Stimulated activated CD4-positive, alpha-beta T cell treated with anti-CD3 and anti-CD28 coated beads, Interleukin-15, amount 100 ng/mL, for 48 hours (primary cell): ENCODE measurements at regions not wholly inside any gene's neighbourhood (a gene's known extent, or its start where the extent isn't known, plus 50 kb on each side); places are given as distances from the start of the nearest gene placed in this dataset.
A peak's percentile ranks its signal among the peaks of the same experiment; 100 is the strongest.

Experiments used
- DNase-seq, 2 donors: peaks; one replicate each; pipeline ENCODE4 v3.0.0-alpha.2; 2020; ENCODE audit warnings: low read depth in 2 of 2

- DNase-seq, result no peak
Measured at GRCh38 chr14:36245223-36245622, 68.7 kb upstream of the PTCSC3 start.

- DNase-seq, result no peak
Measured at GRCh38 chr14:36243183-36243582, 66.7 kb upstream of the PTCSC3 start.

GRCh38 chr14:36241183-36241582 is 64.7 kb upstream of the PTCSC3 start:
- DNase-seq, result no peak

- peak in 1 of 2 donors; percentile 3 for DNase-seq
Measured at GRCh38 chr14:36238666-36239363, 62.3 kb upstream of the PTCSC3 start.

GRCh38 chr14:36233217-36233616 is 56.7 kb upstream of the PTCSC3 start:
- no peak for DNase-seq

GRCh38 chr14:36229262-36229661 is 52.7 kb upstream of the PTCSC3 start:
- no peak for DNase-seq

- DNase-seq, result no peak
Measured at GRCh38 chr14:36227802-36228201, 51.3 kb upstream of the PTCSC3 start.

- no peak for DNase-seq
Measured at GRCh38 chr14:36227344-36227743, 50.8 kb upstream of the PTCSC3 start.
